A673 (cell line): ENCODE measurements at regions not wholly inside any gene's neighbourhood (a gene's known extent, or its start where the extent isn't known, plus 50 kb on each side); places are given as distances from the start of the nearest gene placed in this dataset.

ENCODE experiments used
- BruUV-seq: library from RNA; stranded (reverse); fragments of 400-500 nt; replicated peaks from 2 replicates; lab custom pipeline; 2021; lab: Mats Ljungman, UMichigan
- CTCF ChIA-PET: fragments of 300-600 bp; sonication (Branson Sonifier 250); formaldehyde crosslinking; loops from one replicate; lab custom pipeline; 2022; ENCODE audit warnings: antibody characterized with exemption; lab: Charles Lee
- POLR2A ChIA-PET: fragments of 300-600 bp; sonication (Branson Sonifier 250); formaldehyde crosslinking; loops from one replicate; lab custom pipeline; 2022; ENCODE audit warnings: antibody characterized with exemption; ENCODE audit not compliant: low non-redundant PET; lab: Charles Lee
- DNase-seq: peaks from one replicate; pipeline ENCODE4 v3.0.0-alpha.2; 2015; ENCODE audit warnings: low spot score
- H3K27ac ChIP-seq: fragments of 200-600 bp; sonication (generic); 2 replicates; pipeline ENCODE4 v1.5.1; 2016; ENCODE audit warnings: mixed run types, low read depth, mild to moderate bottlenecking, mixed read lengths, antibody characterized with exemption, low read length; ENCODE audit not compliant: poor library complexity, severe bottlenecking
- H3K27me3 ChIP-seq: fragments of 200-600 bp; sonication (generic); replicated peaks from 2 replicates; pipeline ENCODE4 v1.6.1; 2017; ENCODE audit warnings: mixed run types, low read depth, mild to moderate bottlenecking, mixed read lengths, antibody characterized with exemption, low read length; ENCODE audit not compliant: insufficient read depth, poor library complexity
- H3K36me3 ChIP-seq: fragments of 200-600 bp; sonication (generic); 2 replicates; pipeline ENCODE4 v1.6.1; 2016; ENCODE audit warnings: mixed run types, mild to moderate bottlenecking, mixed read lengths, antibody characterized with exemption, low read length; ENCODE audit not compliant: insufficient read depth, poor library complexity, severe bottlenecking
- H3K4me1 ChIP-seq: fragments of 200-600 bp; sonication (generic); 2 replicates; pipeline ENCODE4 v1.6.1; 2017; ENCODE audit warnings: mixed run types, mild to moderate bottlenecking, mixed read lengths, antibody characterized with exemption, low read length; ENCODE audit not compliant: insufficient read depth, poor library complexity, severe bottlenecking
- H3K4me3 ChIP-seq: fragments of 200-600 bp; sonication (generic); 2 replicates; pipeline ENCODE4 v1.5.1; 2016; ENCODE audit warnings: low read depth, mixed run types, mild to moderate bottlenecking, mixed read lengths, low read length; ENCODE audit not compliant: poor library complexity, severe bottlenecking
- H3K9me3 ChIP-seq: fragments of 200-600 bp; sonication (generic); 2 replicates; pipeline ENCODE4 v1.6.1; 2016; ENCODE audit warnings: mixed run types, low read depth, mild to moderate bottlenecking, mixed read lengths, antibody characterized with exemption, low read length; ENCODE audit not compliant: poor library complexity, severe bottlenecking
- CTCF ChIP-seq: fragments of 300-800, 200-600 bp; sonication (generic); conservative IDR thresholded peaks from 2 replicates; pipeline ENCODE4 v1.5.1; 2017; ENCODE audit warnings: low read depth, mild to moderate bottlenecking, antibody characterized with exemption, low read length, moderate library complexity, mixed read lengths
- EZH2 ChIP-seq: fragments of 200-600 bp; sonication (generic); IDR thresholded peaks from 2 replicates; pipeline ENCODE4 v1.6.1; 2017; ENCODE audit warnings: borderline replicate concordance, low read depth, mild to moderate bottlenecking, mixed read lengths, antibody characterized with exemption, low read length; ENCODE audit not compliant: poor library complexity, severe bottlenecking
- intact Hi-C: fragments of 100-400 bp; cut with micrococcal nuclease; formaldehyde crosslinking; loops from one replicate; pipeline ENCODE4 v1.10.0; 2022; ENCODE audit not compliant: unreplicated experiment

- H3K27ac ChIP-seq, result no peak overlapping the region
- ChIA-PET CTCF (no interaction called here), POLR2A (no interaction called here)
- H3K27me3 ChIP-seq, result no peaks in the 10 kb centered on the region
- no peaks in the 10 kb centered on the region for H3K36me3 ChIP-seq
- no peak for DNase-seq
- no peaks in the 10 kb centered on the region for H3K4me1 ChIP-seq
- intact Hi-C loops, result no loop called here
- no peaks in the 10 kb centered on the region for H3K9me3 ChIP-seq
- TF ChIP-seq CTCF, result no peak
- no peak for TF ChIP-seq EZH2
- BruUV-seq, result no TSS peak
- no peak overlapping the region for H3K4me3 ChIP-seq
Observed at GRCh38 chr17:54259476-54259875, 436.7 kb downstream of the KIF2B start.

GRCh38 chr17:54261465-54261864 lies 438.7 kb downstream of the KIF2B start:
- no peak for DNase-seq
- ChIA-PET CTCF (no interaction called here), POLR2A (no interaction called here)
- BruUV-seq, result no TSS peak
- H3K27me3 ChIP-seq, result no peaks in the 10 kb centered on the region
- intact Hi-C loops, result no loop called here
- no peaks in the 10 kb centered on the region for H3K36me3 ChIP-seq
- no peaks in the 10 kb centered on the region for H3K4me1 ChIP-seq
- no peaks in the 10 kb centered on the region for H3K9me3 ChIP-seq
- H3K4me3 ChIP-seq, result no peak overlapping the region
- TF ChIP-seq CTCF (no peak), EZH2 (no peak)
- H3K27ac ChIP-seq, result no peak overlapping the region

GRCh38 chr17:54269881-54270280 lies 447.2 kb downstream of the KIF2B start:
- no peaks in the 10 kb centered on the region for H3K9me3 ChIP-seq
- CTCF ChIA-PET, result no interaction called here
- H3K4me3 ChIP-seq, result no peak overlapping the region
- H3K36me3 ChIP-seq, result no peaks in the 10 kb centered on the region
- BruUV-seq, result no TSS peak
- no peaks in the 10 kb centered on the region for H3K4me1 ChIP-seq
- TF ChIP-seq EZH2, result no peak
- TF ChIP-seq CTCF, result no peak
- POLR2A ChIA-PET, result no interaction called here
- no peaks in the 10 kb centered on the region for H3K27me3 ChIP-seq
- no peak for DNase-seq
- intact Hi-C loops, result no loop called here
- no peak overlapping the region for H3K27ac ChIP-seq
